C4-2B (cell line): ENCODE measurements at regions not wholly inside any gene's neighbourhood (a gene's known extent, or its start where the extent isn't known, plus 50 kb on each side); places are given as distances from the start of the nearest gene placed in this dataset.

ENCODE experiments used
- ZFX ChIP-seq: fragments of 450-650 bp; IDR thresholded peaks from 2 replicates; pipeline ENCODE4 v1.6.1; 2017
- TF ChIP-seq, protein P1 (sequence below): fragments of 450-650 bp; conservative IDR thresholded peaks from 2 replicates; pipeline ENCODE4 v1.5.1; 2017; ENCODE audit warnings: mild to moderate bottlenecking

DNA sequence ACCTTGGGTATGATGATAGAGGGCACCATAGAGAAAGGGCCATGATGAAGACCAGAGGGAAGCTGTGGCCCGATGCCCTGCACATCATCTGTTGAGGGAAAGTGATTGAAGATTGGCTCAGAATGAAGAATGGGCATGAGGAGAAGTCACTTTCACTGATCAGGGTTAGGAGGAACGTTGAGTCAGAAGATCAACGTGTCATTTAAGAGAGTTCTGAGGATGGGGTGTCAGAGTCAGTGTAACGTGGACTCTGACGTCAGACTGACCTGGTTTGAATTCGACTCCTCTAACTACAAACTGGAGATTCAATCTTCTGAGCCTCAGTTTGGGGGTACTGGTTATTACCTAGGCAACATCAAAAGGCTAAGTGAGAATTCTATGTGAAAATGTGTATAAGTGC is 352.6 kb downstream of the DDX10 start:
- TF ChIP-seq, protein P1, sequence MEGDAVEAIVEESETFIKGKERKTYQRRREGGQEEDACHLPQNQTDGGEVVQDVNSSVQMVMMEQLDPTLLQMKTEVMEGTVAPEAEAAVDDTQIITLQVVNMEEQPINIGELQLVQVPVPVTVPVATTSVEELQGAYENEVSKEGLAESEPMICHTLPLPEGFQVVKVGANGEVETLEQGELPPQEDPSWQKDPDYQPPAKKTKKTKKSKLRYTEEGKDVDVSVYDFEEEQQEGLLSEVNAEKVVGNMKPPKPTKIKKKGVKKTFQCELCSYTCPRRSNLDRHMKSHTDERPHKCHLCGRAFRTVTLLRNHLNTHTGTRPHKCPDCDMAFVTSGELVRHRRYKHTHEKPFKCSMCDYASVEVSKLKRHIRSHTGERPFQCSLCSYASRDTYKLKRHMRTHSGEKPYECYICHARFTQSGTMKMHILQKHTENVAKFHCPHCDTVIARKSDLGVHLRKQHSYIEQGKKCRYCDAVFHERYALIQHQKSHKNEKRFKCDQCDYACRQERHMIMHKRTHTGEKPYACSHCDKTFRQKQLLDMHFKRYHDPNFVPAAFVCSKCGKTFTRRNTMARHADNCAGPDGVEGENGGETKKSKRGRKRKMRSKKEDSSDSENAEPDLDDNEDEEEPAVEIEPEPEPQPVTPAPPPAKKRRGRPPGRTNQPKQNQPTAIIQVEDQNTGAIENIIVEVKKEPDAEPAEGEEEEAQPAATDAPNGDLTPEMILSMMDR = no peak
- TF ChIP-seq ZFX = no peak
